GM12874 (cell line): ENCODE measurements at regions not wholly inside any gene's neighbourhood (a gene's known extent, or its start where the extent isn't known, plus 50 kb on each side); places are given as distances from the start of the nearest gene placed in this dataset.

Experiments used
- CTCF ChIP-seq: IDR thresholded peaks from 2 replicates; pipeline ENCODE4 v1.5.1; 2011; ENCODE audit warnings: low read depth, mild to moderate bottlenecking, control low read depth, low read length, moderate library complexity; ENCODE audit not compliant: insufficient read depth

DNA sequence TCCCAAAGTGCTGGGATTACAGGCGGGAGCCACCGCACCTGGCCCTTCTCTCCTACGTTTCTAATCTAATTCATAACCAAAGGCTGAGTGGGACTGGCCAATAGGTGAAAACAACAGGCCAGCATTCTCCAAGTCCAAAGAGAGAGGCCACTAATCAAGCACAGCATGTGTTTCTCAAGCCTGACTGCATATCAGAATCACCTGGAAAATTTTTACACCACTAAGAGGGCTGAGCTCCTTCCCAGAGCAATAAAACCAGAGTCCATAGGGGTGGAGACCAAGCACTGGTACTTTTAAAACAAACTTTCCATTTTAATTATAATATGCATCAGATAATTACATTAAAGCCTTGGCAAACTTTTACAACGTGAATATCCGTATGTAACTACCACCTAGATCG, 254.4 kb downstream of the OPA1 start:
- TF ChIP-seq CTCF, result no peak

DNA sequence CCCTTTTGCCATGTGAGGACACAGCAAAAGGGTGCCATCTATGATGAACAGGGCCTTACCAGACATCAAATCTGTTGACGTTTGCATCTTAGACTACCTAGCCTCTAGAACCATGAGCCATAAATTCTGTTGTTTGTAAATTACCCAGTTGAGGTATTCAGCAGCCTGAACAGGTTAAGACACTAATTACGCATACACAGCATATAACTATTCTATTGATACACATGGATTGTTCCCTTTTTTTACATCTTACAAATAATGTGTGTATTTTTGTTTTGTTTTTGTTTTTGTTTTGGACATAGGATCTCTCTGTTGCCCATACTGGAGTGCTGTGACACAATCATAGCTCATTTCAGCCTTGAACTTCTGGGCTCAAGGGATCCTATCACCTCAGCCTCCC, 255.5 kb downstream of the OPA1 start:
- no peak for TF ChIP-seq CTCF

DNA sequence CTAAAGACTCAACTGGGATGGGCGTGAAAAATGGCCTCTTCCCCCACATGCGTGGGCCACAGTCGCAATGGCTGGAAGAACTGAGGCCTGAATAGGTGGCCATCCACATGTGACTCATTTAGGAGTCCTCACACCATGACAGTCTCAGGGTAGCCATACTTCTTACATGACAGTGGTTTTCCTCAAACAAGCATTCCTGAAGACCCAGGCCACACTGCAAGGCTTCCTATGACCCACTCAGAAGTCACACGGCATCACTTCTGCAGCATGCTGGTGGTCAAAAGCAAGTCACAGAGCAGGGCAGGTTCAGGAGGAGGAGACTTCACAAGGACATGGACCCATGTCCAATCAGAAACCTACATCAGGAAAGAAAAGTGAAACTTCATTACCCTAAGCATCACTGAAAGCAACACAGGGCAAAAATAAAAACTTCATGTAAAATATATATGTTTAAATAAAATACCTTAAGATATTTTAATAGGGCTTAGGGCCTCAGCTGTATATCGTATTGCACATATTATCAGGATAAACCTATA, 257.1 kb downstream of the OPA1 start:
- no peak for TF ChIP-seq CTCF

- no peak for TF ChIP-seq CTCF
These were observed 258.4 kb downstream of the OPA1 start for GRCh38 chr3:193851428-193851847.

DNA sequence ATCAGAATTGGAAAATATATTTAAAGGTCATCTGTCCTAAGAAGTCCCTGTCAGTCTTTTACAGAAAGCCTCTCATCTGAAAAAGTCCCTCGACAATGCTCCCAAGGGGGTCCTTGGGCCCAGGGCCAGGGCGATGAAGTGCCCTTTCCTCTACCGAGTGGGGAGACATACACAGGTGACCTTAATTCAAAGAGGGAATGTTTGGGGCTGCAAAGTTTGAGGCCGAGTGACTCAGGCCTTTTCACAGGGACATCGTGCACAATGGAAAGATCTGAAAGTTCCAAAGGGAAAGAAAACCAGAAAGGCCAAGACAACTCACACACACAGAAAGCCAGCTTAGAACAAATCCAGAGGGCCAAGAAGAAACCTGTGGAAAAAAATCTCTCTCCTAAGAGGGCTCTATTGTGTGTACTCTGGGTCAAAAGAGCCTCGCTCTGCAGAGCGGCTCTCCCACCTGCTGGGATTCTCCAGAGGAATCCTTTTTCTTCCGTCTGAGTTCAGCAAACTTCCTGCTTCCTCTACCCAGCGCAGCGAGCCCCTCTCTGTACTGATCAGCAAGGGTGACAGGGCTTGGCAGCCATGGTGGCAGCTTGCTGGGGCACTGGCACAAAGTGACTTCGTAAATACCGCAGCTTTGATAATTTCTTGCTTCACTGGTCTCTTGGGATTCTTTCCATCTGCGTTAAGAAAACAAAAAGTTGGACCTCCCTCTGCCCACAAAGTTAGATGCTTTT, 259.1 kb downstream of the OPA1 start:
- no peak for TF ChIP-seq CTCF

GRCh38 chr3:193852901-193853300, 259.9 kb downstream of the OPA1 start:
- no peak for TF ChIP-seq CTCF

DNA sequence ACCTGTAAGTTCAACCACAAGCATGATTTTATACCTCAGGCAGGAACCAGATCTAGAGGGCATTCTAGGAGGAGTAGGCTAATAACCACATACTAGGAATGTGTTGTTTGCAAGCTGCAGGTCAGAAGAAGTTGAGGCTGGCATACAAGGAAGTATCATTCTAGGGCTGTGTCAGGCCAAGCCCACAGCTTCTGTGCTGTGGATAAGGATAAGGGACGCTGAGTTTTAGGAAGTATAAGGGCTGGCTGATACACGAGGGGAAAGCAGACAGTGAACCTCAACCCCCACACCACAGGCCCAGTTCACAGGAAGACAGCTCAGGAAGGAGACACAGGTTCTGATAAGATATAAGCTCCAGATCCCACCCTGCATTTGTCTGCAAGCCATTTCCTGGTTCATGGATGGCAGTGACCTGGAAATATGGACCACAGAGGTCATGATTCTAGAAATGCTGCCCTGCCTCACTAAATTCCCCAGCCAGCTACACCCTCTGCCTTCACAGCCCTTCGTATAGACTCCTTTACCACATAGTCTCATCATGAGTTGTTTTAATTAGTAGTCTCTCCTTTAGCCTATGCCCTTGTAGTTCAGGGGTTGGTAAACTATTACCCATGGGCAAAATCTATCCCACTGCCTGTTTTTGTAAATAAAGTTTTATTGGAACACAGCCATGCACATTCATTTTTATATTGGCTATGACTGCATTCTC, 260.7 kb downstream of the OPA1 start:
- no peak for TF ChIP-seq CTCF
